ENCODE measurements at regions not wholly inside any gene's neighbourhood (a gene's known extent, or its start where the extent isn't known, plus 50 kb on each side); places are given as distances from the start of the nearest gene placed in this dataset.
"Not testable (repeated sequence)": the region's sequence is repeated elsewhere in the genome, so short reads cannot be mapped to it uniquely, and the experiment has no call there.

DNA sequence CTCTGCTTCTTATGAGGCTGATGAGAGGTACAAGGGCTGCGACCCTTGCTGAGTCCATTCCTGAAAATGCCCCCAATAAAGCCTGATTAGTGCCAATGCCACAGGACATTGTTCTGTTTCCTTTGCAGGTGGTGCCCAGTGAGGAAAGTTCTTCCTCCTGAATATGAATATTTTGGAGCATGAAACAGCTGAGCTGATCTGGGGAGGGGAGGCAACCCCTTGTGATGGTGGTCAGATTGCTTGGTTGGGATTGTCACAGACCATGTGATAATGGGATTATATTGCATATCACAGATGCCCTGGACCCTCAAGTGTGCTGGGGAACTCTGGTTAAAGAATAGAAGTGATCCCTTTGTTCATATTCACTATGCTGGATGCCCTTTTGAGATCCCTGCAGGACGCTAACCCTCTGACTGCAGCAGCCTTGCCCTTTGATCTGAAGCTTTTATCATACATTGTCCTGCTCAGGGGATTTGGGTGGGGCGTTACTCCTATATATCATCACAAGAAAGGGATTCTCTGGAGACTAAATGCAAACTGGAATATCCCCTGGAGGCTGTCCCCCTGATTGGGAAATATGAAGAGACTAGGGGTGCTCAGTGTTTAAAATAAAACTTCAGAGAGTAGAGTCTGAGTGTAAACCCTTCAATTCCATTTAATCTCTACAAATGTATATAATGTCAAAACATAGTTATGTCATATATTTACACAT lies 76.9 kb upstream of the TOP3B start:
- intact Hi-C loops (cut with micrococcal nuclease) = no loop called here

DNA sequence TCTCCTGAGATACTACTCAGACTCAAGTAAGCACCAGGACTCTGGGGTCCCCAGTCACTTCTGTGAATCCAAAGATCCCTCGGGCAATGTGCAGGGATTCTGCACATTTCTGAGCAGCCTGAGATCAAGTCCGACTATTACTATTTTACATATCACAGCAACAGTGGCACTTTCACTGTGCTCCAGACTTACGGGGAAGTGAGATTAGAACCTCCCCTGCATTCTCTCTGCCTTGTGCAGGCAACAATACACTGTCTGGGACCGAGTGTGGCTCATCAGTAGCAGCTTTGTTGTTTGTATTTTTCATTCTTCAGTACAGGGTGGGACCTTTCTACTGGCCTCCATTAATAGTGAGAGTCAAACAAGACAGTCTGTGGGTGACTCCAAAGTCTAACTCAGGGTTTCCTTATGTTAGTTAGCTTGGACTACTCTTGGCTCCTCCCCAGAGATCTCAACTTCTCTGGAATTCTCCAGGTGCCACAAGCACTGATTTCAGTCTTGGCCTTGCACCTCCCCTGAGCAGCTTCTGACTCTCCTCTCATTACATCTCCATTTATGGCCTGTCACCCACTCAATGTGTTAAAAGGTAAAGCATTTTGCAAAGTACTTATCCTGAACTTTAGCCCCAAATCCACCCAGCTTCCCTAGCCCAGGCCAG lies 76.2 kb upstream of the TOP3B start:
- intact Hi-C loops (cut with micrococcal nuclease) = no loop called here

- intact Hi-C loops (cut with micrococcal nuclease) = no loop called here
Observed at GRCh38 chr22:22057617-22058378, 75.2 kb upstream of the TOP3B start.

- intact Hi-C loops (cut with micrococcal nuclease) = not testable (repeated sequence)
Observed at GRCh38 chr22:22056809-22057594, 74.4 kb upstream of the TOP3B start.

- intact Hi-C loops (cut with micrococcal nuclease) = not testable (repeated sequence)
Observed at GRCh38 chr22:22052548-22053139, 70.1 kb upstream of the TOP3B start.

- intact Hi-C loops (cut with micrococcal nuclease) = not testable (repeated sequence)
Observed at GRCh38 chr22:22051032-22051431, 68.4 kb upstream of the TOP3B start.

DNA sequence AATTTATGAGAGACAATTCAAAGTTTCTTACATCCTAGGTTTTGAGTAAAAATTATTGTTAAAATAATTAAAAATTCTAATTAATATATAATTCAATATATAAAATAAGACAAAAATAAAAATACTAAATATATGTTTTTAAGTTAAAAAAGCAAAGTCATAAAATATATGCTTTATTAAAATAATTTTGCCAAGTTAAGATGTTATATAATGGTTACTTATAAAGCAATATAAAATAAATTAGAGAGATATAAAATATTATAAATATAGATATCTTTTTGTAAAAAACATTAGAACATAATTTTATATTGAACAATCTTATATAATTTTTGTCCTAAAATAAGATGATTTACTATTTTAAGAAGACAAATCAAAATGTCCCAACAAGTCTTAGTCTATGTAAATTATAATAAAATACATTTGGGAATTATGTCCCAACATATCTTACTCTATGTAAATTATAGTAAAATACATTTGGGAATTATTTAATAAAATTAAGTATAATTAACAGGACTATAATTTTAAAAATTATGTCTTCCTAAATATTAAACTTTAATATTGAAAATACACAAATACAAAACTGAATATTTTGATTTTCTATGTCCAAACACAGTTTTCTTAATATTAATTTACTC lies 67.7 kb upstream of the TOP3B start:
- intact Hi-C loops (cut with micrococcal nuclease) = no loop called here

GRCh38 chr22:22049684-22050083 lies 67.1 kb upstream of the TOP3B start:
- intact Hi-C loops (cut with micrococcal nuclease) = no loop called here

GRCh38 chr22:22048981-22049531 lies 66.5 kb upstream of the TOP3B start:
- intact Hi-C loops (cut with micrococcal nuclease) = no loop called here

- intact Hi-C loops (cut with micrococcal nuclease) = no loop called here
Observed at GRCh38 chr22:22048318-22048942, 65.8 kb upstream of the TOP3B start.

GRCh38 chr22:22047776-22048175 lies 65.2 kb upstream of the TOP3B start:
- intact Hi-C loops (cut with micrococcal nuclease) = no loop called here

GRCh38 chr22:22047266-22047665 lies 64.7 kb upstream of the TOP3B start:
- intact Hi-C loops (cut with micrococcal nuclease) = no loop called here

DNA sequence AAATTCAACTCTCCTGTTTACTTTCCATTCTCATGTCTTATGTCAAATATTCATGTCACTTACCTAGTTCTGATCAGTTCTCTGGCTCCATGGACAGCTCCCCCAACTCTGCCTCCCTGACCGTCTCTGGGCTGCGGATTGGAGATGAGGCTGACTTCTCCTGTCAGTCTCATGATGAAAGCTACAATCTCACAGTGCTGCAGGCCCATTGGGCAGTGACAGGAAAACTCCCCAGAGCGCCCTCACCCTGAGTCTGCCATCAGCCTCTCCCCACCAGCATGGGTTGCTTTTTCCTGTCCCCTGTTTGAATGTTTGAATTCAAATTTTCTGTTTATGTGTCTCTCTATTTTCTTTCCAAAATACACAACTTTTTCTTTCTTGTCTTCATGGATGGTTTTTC lies 63.8 kb upstream of the TOP3B start:
- intact Hi-C loops (cut with micrococcal nuclease) = no loop called here

DNA sequence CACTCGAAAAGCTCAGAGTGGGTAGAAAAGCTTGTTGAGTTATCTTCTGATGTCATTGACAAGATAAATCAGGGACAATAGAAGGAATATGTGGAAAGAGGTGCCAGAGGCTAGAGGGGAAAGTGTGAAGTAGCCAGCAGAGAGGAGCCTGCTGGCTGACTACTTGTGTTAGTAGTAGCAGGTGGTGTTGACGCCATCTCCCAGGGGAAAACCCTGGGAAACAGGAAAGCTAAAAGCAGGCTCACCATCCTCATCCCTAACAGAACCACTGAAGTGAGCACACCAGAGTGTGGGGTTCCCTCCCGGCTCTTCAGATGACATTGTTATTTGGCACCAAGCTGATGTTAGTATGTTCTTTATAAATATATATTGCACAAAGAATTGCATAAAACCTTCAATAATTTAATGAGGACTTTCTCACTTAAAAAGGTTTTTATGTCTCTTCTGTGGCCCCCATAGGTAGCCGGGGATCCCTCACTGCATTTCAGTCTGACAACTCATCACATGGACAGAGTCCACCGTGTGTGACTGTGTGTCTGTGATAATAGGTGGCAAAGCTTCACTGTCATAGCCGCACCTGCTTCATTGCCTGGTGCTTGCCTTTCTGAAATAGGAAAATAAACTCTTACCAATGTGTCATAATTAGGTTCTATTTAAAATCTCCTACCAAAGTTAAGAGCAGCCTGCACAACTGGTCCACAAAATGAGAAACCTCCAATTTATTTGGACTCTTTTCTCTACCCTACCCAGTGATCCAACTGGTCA lies 63.2 kb upstream of the TOP3B start:
- intact Hi-C loops (cut with micrococcal nuclease) = no loop called here

DNA sequence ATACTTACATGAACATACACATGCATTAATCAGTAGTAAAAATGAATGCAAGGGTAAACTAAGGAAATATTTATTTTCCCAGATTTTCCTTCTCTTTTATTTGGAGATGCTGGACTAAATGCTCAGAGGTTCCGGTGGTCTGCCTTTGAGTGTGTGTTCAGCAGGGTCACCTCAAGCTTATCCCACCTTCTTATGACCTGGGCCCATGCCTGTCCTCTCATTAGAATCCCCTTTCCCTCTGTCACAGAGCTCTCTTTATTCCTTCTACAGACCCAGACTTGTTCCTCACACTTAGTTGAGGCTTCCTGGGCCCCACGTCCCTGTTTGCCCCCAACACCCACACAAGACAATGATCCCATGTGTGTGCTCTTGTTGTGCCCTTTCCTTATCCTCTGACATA lies 61.6 kb upstream of the TOP3B start:
- intact Hi-C loops (cut with micrococcal nuclease) = no loop called here

- intact Hi-C loops (cut with micrococcal nuclease) = no loop called here
Observed at GRCh38 chr22:22043296-22044078, 60.9 kb upstream of the TOP3B start.

- intact Hi-C loops (cut with micrococcal nuclease) = no loop called here
Observed at GRCh38 chr22:22042599-22043295, 60.2 kb upstream of the TOP3B start.

GRCh38 chr22:22042009-22042408 lies 59.4 kb upstream of the TOP3B start:
- intact Hi-C loops (cut with micrococcal nuclease) = no loop called here

Measured in T-helper 2 cell treated with Interferon-gamma antibody and Interleukin-4, amounts not matched to agents 100 ng/mL and 5 ng/mL, for 36 hours (primary cell).